Gastroesophageal sphincter (tissue), 3 donors: ENCODE measurements at regions not wholly inside any gene's neighbourhood (a gene's known extent, or its start where the extent isn't known, plus 50 kb on each side); places are given as distances from the start of the nearest gene placed in this dataset.

Experiments used
- CTCF ChIP-seq, 4 experiments: fragments of 200-600 bp in 2 of 4; fragments of 450-650 bp in 2 of 4; sonication (generic) in 1 of 4; IDR thresholded peaks; one replicate each; pipeline ENCODE4 v1.5.1; 2017 to 2019; ENCODE audit warnings: antibody characterized with exemption in 4 of 4, mild to moderate bottlenecking in 2 of 4, moderate library complexity in 2 of 4
- EP300 ChIP-seq: sonication (generic); formaldehyde crosslinking; IDR thresholded peaks from one replicate; pipeline ENCODE4 v1.6.1; 2017; ENCODE audit warnings: antibody characterized with exemption, mild to moderate bottlenecking
- POLR2A ChIP-seq, 2 donors: fragments of 450-650 bp; IDR thresholded peaks; one replicate each; pipeline ENCODE4 v1.6.1; 2017; ENCODE audit warnings: antibody characterized with exemption in 2 of 2, mild to moderate bottlenecking in 2 of 2, moderate library complexity in 1 of 2

GRCh38 chr11:86736291-86737143, 63.8 kb upstream of the PRSS23 start:
- no peak for TF ChIP-seq EP300
- no peak for TF ChIP-seq CTCF (IDR thresholded peaks at IDR 0.05)
- TF ChIP-seq POLR2A (IDR thresholded peaks at IDR 0.05), result no peak
